H1 (cell line): ENCODE measurements at regions not wholly inside any gene's neighbourhood (a gene's known extent, or its start where the extent isn't known, plus 50 kb on each side); places are given as distances from the start of the nearest gene placed in this dataset.

Source experiments
- CTCF ChIA-PET: fragments of 300-600 bp; sonication (Branson Sonifier 250); formaldehyde crosslinking; loops from one replicate; lab custom pipeline; 2021; ENCODE audit not compliant: partially characterized antibody; lab: Charles Lee
- POLR2A ChIA-PET: fragments of 300-600 bp; sonication (Branson Sonifier 250); formaldehyde crosslinking; loops from one replicate; lab custom pipeline; 2021; ENCODE audit warnings: inconsistent platforms; ENCODE audit not compliant: partially characterized antibody; lab: Charles Lee
- DNase-seq, 2 experiments: peaks; one replicate each; pipeline versions ENCODE4 v3.0.0 to v3.0.0-alpha.2; 2010 to 2022; ENCODE audit warnings: low spot score in 2 of 2, low read depth in 1 of 2, mixed read lengths in 1 of 2
- FAIRE-seq: peaks from 2 replicates; lab custom pipeline; 2011; peaks lifted over from hg19 to GRCh38; lab: Jason Lieb, UNC
- H2AFZ ChIP-seq: 2 replicates; pipeline ENCODE4 v1.8.1; 2012; ENCODE audit warnings: low read length, inconsistent platforms
- H2AK5ac ChIP-seq: 2 replicates; pipeline ENCODE4 v1.6.1; 2013; ENCODE audit warnings: low read depth, low read length
- H2BK120ac ChIP-seq: replicated peaks from 2 replicates; pipeline ENCODE3; 2013; ENCODE audit warnings: low read depth, low read length, inconsistent platforms
- H2BK12ac ChIP-seq: 2 replicates; pipeline ENCODE4 v1.6.1; 2013; ENCODE audit warnings: low read depth, low read length
- H2BK15ac ChIP-seq: 2 replicates; pipeline ENCODE4 v1.6.1; 2013; ENCODE audit warnings: low read length
- H2BK20ac ChIP-seq: 2 replicates; pipeline ENCODE4 v1.6.1; 2013; ENCODE audit warnings: low read length
- H2BK5ac ChIP-seq: 2 replicates; pipeline ENCODE4 v1.6.1; 2013; ENCODE audit warnings: low read depth, low read length
- H3K14ac ChIP-seq: 2 replicates; pipeline ENCODE4 v1.6.1; 2013; ENCODE audit warnings: inconsistent platforms; ENCODE audit not compliant: insufficient read length
- H3K18ac ChIP-seq: 2 replicates; pipeline ENCODE4 v1.6.1; 2013; ENCODE audit warnings: low read length; ENCODE audit errors: extremely low read depth
- H3K23ac ChIP-seq: 2 replicates; pipeline ENCODE4 v1.6.1; 2013; ENCODE audit warnings: inconsistent platforms; ENCODE audit not compliant: insufficient read length
- H3K23me2 ChIP-seq: 2 replicates; pipeline ENCODE4 v1.6.1; 2013; ENCODE audit warnings: low read depth, low read length
- H3K27ac ChIP-seq: 2 replicates; pipeline ENCODE4 v1.6.1; 2011; ENCODE audit warnings: low read depth, low read length, inconsistent platforms
- H3K27me3 ChIP-seq, 4 experiments: replicated peaks in 1 of 4; 1 replicate in 1 of 4; 2 replicates in 3 of 4; pipeline versions ENCODE4 v1.6.1 to v1.8.1; 2011 to 2013; ENCODE audit warnings: low read length in 3 of 4, mild to moderate bottlenecking in 3 of 4, inconsistent platforms in 2 of 4, mixed read lengths in 2 of 4, moderate library complexity in 1 of 4; ENCODE audit not compliant: control insufficient read depth in 3 of 4, insufficient read depth in 3 of 4; ENCODE audit errors: extremely low read depth in 1 of 4
- H3K36me3 ChIP-seq, 4 experiments: 2 replicates each; pipeline versions ENCODE4 v1.6.1 to v1.8.1; 2011 to 2013; ENCODE audit warnings: mild to moderate bottlenecking in 4 of 4, low read length in 3 of 4, moderate library complexity in 2 of 4, control low read depth in 1 of 4, inconsistent platforms in 1 of 4; ENCODE audit not compliant: insufficient read depth in 4 of 4, control insufficient read depth in 2 of 4
- H3K4ac ChIP-seq: replicated peaks from 2 replicates; pipeline ENCODE3; 2013; ENCODE audit warnings: low read length, low read depth, mixed read lengths, inconsistent platforms; ENCODE audit not compliant: insufficient read length
- H3K4me1 ChIP-seq, 4 experiments: replicated peaks in 1 of 4; 1 replicate in 1 of 4; 2 replicates in 3 of 4; pipeline versions ENCODE4 v1.6.1 to v1.8.1; 2011 to 2013; ENCODE audit warnings: low read length in 3 of 4, inconsistent platforms in 2 of 4, mixed read lengths in 1 of 4; ENCODE audit not compliant: insufficient read depth in 4 of 4, control insufficient read depth in 3 of 4
- H3K4me2 ChIP-seq, 2 experiments: 2 replicates each; pipeline versions ENCODE4 v1.6.1 to v1.8.1; 2011 to 2013; ENCODE audit warnings: low read depth in 2 of 2, low read length in 2 of 2, control low read depth in 1 of 2, inconsistent platforms in 1 of 2, mild to moderate bottlenecking in 1 of 2; ENCODE audit not compliant: insufficient read depth in 1 of 2
- H3K4me3 ChIP-seq, 4 experiments: fragments of 200-600, 300-600 bp in 1 of 4; sonication (generic), shearing (Covaris generic), sonication (Bioruptor Twin) in 1 of 4; 2 replicates each; pipeline versions ENCODE4 v1.5.1 to v1.8.1; 2011 to 2016; ENCODE audit warnings: low read length in 4 of 4, low read depth in 3 of 4, control low read depth in 2 of 4, inconsistent platforms in 2 of 4, mild to moderate bottlenecking in 2 of 4, mixed read lengths in 1 of 4, moderate library complexity in 1 of 4; ENCODE audit not compliant: insufficient read depth in 2 of 4; ENCODE audit errors: extremely low read depth in 1 of 4
- H3K56ac ChIP-seq: replicated peaks from 2 replicates; pipeline ENCODE3; 2013; ENCODE audit warnings: low read depth, mild to moderate bottlenecking, mixed read lengths, low read length, inconsistent platforms; ENCODE audit not compliant: insufficient read length
- H3K79me1 ChIP-seq: 2 replicates; pipeline ENCODE4 v1.6.1; 2013; ENCODE audit warnings: low read depth, low read length, control low read depth
- H3K79me2 ChIP-seq, 2 experiments: 2 replicates each; pipeline versions ENCODE4 v1.6.1 to v1.8.1; 2012 to 2013; ENCODE audit warnings: low read length in 2 of 2, mild to moderate bottlenecking in 2 of 2, inconsistent platforms in 1 of 2; ENCODE audit not compliant: insufficient read depth in 2 of 2, control insufficient read depth in 1 of 2
- H3K9ac ChIP-seq, 4 experiments: replicated peaks in 1 of 4; 1 replicate in 1 of 4; 2 replicates in 3 of 4; pipeline versions ENCODE4 v1.6.1 to v1.8.1; 2011 to 2013; ENCODE audit warnings: low read depth in 3 of 4, low read length in 3 of 4, control low read depth in 2 of 4, mild to moderate bottlenecking in 2 of 4, moderate library complexity in 2 of 4, inconsistent platforms in 1 of 4; ENCODE audit errors: extremely low read depth in 1 of 4
- H3K9me3 ChIP-seq, 2 experiments: 2 replicates each; pipeline versions ENCODE4 v1.6.1 to v1.8.1; 2012 to 2013; ENCODE audit warnings: mild to moderate bottlenecking in 2 of 2, moderate library complexity in 2 of 2, control low read depth in 1 of 2, inconsistent platforms in 1 of 2, low read depth in 1 of 2, low read length in 1 of 2, mixed read lengths in 1 of 2; ENCODE audit not compliant: insufficient read depth in 2 of 2
- H4K20me1 ChIP-seq, 2 experiments: replicated peaks in 1 of 2; 2 replicates each; pipeline versions ENCODE3 to v1.8.1; 2011 to 2013; ENCODE audit warnings: inconsistent platforms in 2 of 2, low read length in 2 of 2, mild to moderate bottlenecking in 1 of 2; ENCODE audit not compliant: insufficient read depth in 2 of 2, control insufficient read depth in 1 of 2
- H4K5ac ChIP-seq: 2 replicates; pipeline ENCODE4 v1.6.1; 2013; ENCODE audit warnings: low read length, low read depth, mixed read lengths, inconsistent platforms; ENCODE audit not compliant: insufficient read length
- H4K8ac ChIP-seq: 2 replicates; pipeline ENCODE4 v1.8.0; 2013; ENCODE audit warnings: mild to moderate bottlenecking, moderate library complexity, low read length, inconsistent platforms; ENCODE audit not compliant: insufficient read depth; ENCODE audit errors: extremely low read depth
- H4K91ac ChIP-seq: replicated peaks from 2 replicates; pipeline ENCODE3; 2013; ENCODE audit warnings: low read length, mixed read lengths, inconsistent platforms; ENCODE audit not compliant: insufficient read length
- SIN3A ChIP-seq, 2 experiments: IDR thresholded peaks in 1 of 2; conservative IDR thresholded peaks in 1 of 2; 2 replicates each; pipeline ENCODE4 v1.6.1; 2011 to 2012; ENCODE audit warnings: low read length in 2 of 2, improper control_type of control experiment in 1 of 2, low read depth in 1 of 2, mild to moderate bottlenecking in 1 of 2
- SIX5 ChIP-seq: IDR thresholded peaks from 2 replicates; pipeline ENCODE4 v1.6.1; 2011; ENCODE audit warnings: mild to moderate bottlenecking, low read depth, low read length
- USF2 ChIP-seq: IDR thresholded peaks from 2 replicates; pipeline ENCODE4 v1.6.1; 2011; ENCODE audit warnings: low read length, improper control_type of control experiment
- YY1 ChIP-seq: IDR thresholded peaks from 2 replicates; pipeline ENCODE4 v1.6.1; 2011; ENCODE audit warnings: low read depth, mild to moderate bottlenecking, low read length
- WGBS, 2 experiments: shearing (Covaris generic) in 1 of 2; methylation state at CpG; one replicate each; pipeline versions ENCODE4 v1.1.6 to v1.1.7; 2013 to 2015; ENCODE audit warnings: low lambda C conversion rate in 2 of 2, mixed read lengths in 2 of 2, inconsistent platforms in 1 of 2, low coverage in 1 of 2, missing lambda C conversion rate in 1 of 2; ENCODE audit not compliant: insufficient replicate concordance in 2 of 2, insufficient coverage in 1 of 2, insufficient read length in 1 of 2; ENCODE audit errors: extremely low coverage in 1 of 2, missing lambda C conversion rate in 1 of 2; 5-methylcytosine and 5-hydroxymethylcytosine counted together

GRCh38 chr2:219911541-219911940, 284.1 kb downstream of the SLC4A3 start:
- Histone ChIP-seq H2BK20ac (no peak overlapping the region), H3K27ac (no peak overlapping the region), H3K36me3 (no peaks in the 10 kb centered on the region), H4K20me1 (no peaks in the 10 kb centered on the region), H3K4me3 (no peak overlapping the region), H3K9me3 (no peaks in the 10 kb centered on the region), H3K4me1 (no peaks in the 10 kb centered on the region), H3K4me2 (no peak overlapping the region), H2BK12ac (no peak overlapping the region), H3K9ac (no peak overlapping the region), H3K56ac (no peak overlapping the region), H2AK5ac (no peak overlapping the region), H4K91ac (no peak overlapping the region), H3K4ac (no peak overlapping the region), H3K23me2 (no peaks in the 10 kb centered on the region), H3K23ac (no peak overlapping the region), H4K8ac (no peak overlapping the region), H3K18ac (no peak overlapping the region), H2BK5ac (no peak overlapping the region), H4K5ac (no peak overlapping the region), H2BK120ac (no peak overlapping the region), H3K79me1 (no peaks in the 10 kb centered on the region), H2BK15ac (no peak overlapping the region), H3K79me2 (no peaks in the 10 kb centered on the region), H3K27me3 (no peaks in the 10 kb centered on the region; a peak in 1 of 7 replicates), H3K14ac (no peak overlapping the region), H2AFZ (no peak overlapping the region)
- FAIRE-seq (no peak), DNase-seq (no peak)
- WGBS, 2 experiments, result 97% methylated on average over 4 of the region's 4 CpGs; no CpG with 5 or more reads in 1 of the 2 experiments
- POLR2A ChIA-PET, result no interaction called here
- CTCF ChIA-PET, result interaction anchor here (1.0 to 2.6 kb wide), 5 partner anchors 9 to 175 kb away, joined by 3 to 16 read pairs (median 6); no protein-coding TSS in a partner anchor
- TF ChIP-seq USF2 (no peak), SIN3A (conservative IDR thresholded peaks at IDR 0.05 in 1 of 2, IDR thresholded peaks at IDR 0.05 in 1 of 2; ENCODE audit: low read depth in 1 of 2, low read length in 2 of 2) (no peak), YY1 (no peak), SIX5 (no peak)
